GM12878 (cell line): ENCODE measurements at regions not wholly inside any gene's neighbourhood (a gene's known extent, or its start where the extent isn't known, plus 50 kb on each side); places are given as distances from the start of the nearest gene placed in this dataset.

Experiments
- ATAC-seq: fragments of 200-7000 bp; cut with Tn5 transposase; 3 replicates; pipeline ENCODE4 v1.9.1; 2020; ENCODE audit warnings: mild to moderate bottlenecking, moderate library complexity
- BruUV-seq: library from RNA; stranded (reverse); fragments of 400-500 nt; replicated peaks from 2 replicates; lab custom pipeline; 2021; lab: Mats Ljungman, UMichigan
- CTCF ChIA-PET: fragments of 300-600 bp; sonication (Branson Sonifier 250); formaldehyde crosslinking; extraction: SDS; loops from one replicate; lab custom pipeline; 2021; ENCODE audit warnings: inconsistent platforms; lab: Yijun Ruan, JAX
- POLR2A ChIA-PET: fragments of 350-600 bp; formaldehyde crosslinking; extraction: SDS; loops from one replicate; lab custom pipeline; 2021; ENCODE audit warnings: inconsistent platforms; lab: Charles Lee
- RAD21 ChIA-PET: fragments of 300-600 bp; sonication (Branson Sonifier 250); formaldehyde crosslinking; loops from one replicate; lab custom pipeline; 2023; ENCODE audit warnings: antibody characterized with exemption; ENCODE audit not compliant: unreplicated experiment; lab: Charles Lee
- SMC1A ChIA-PET: fragments of 300-600 bp; sonication (Branson Sonifier 250); formaldehyde crosslinking; loops from one replicate; lab custom pipeline; 2023; ENCODE audit not compliant: unreplicated experiment, uncharacterized antibody; lab: Charles Lee
- DNase-seq: peaks from one replicate; pipeline ENCODE4 v3.0.0-alpha.2; 2011; ENCODE audit warnings: low read depth, low spot score
- FAIRE-seq: peaks from 3 replicates; lab custom pipeline; 2011; peaks lifted over from hg19 to GRCh38; lab: Jason Lieb, UNC
- H2AFZ ChIP-seq: 2 replicates; pipeline ENCODE4 v1.6.0; 2011; ENCODE audit warnings: low read depth, low read length, control low read depth; ENCODE audit not compliant: control insufficient read depth
- H3K27ac ChIP-seq: 2 replicates; pipeline ENCODE4 v1.5.1; 2011; ENCODE audit warnings: control low read depth; ENCODE audit not compliant: control insufficient read depth, insufficient read depth
- H3K27me3 ChIP-seq, 2 experiments: replicated peaks in 1 of 2; 2 replicates each; pipeline versions ENCODE4 v1.6.0 to v1.6.1; 2011; ENCODE audit warnings: low read length in 1 of 2; ENCODE audit not compliant: control insufficient read depth in 2 of 2, insufficient read depth in 2 of 2
- H3K36me3 ChIP-seq, 2 experiments: 2 replicates each; pipeline ENCODE4 v1.5.1; 2011; ENCODE audit warnings: low read length in 1 of 2; ENCODE audit not compliant: control insufficient read depth in 2 of 2, insufficient read depth in 2 of 2
- H3K4me1 ChIP-seq: 2 replicates; pipeline ENCODE4 v1.6.1; 2011; ENCODE audit warnings: mild to moderate bottlenecking, low read length, moderate library complexity, mixed read lengths; ENCODE audit not compliant: control insufficient read depth, insufficient read depth
- H3K4me2 ChIP-seq: 2 replicates; pipeline ENCODE4 v1.6.0; 2011; ENCODE audit warnings: control low read depth; ENCODE audit not compliant: control insufficient read depth, insufficient read depth
- H3K4me3 ChIP-seq: fragments of 200-600 bp; sonication (generic); 2 replicates; pipeline ENCODE4 v1.5.1; 2016
- H3K79me2 ChIP-seq: 2 replicates; pipeline ENCODE4 v1.6.0; 2011; ENCODE audit warnings: low read length; ENCODE audit not compliant: control insufficient read depth, insufficient read depth
- H3K9ac ChIP-seq: 2 replicates; pipeline ENCODE4 v1.8.0; 2011; ENCODE audit warnings: low read length, control low read depth, mixed read lengths; ENCODE audit not compliant: control insufficient read depth, insufficient read depth
- H3K9me3 ChIP-seq: replicated peaks from 3 replicates; pipeline ENCODE4 v1.5.1; 2011; ENCODE audit warnings: mild to moderate bottlenecking, low read length; ENCODE audit not compliant: control insufficient read depth, insufficient read depth
- H4K20me1 ChIP-seq: 2 replicates; pipeline ENCODE4 v1.6.0; 2011; ENCODE audit not compliant: control insufficient read depth, insufficient read depth
- DPF2 ChIP-seq: fragments of 450-650 bp; IDR thresholded peaks from 2 replicates; pipeline ENCODE4 v1.6.1; 2017; ENCODE audit warnings: mild to moderate bottlenecking
- GABPA ChIP-seq: IDR thresholded peaks from 2 replicates; pipeline ENCODE4 v1.6.1; 2014; ENCODE audit warnings: antibody characterized with exemption, low read depth, mild to moderate bottlenecking, inconsistent platforms
- IKZF2 ChIP-seq, 2 experiments: fragments of 450-650 bp; IDR thresholded peaks; 2 replicates each; pipeline ENCODE4 v1.6.1; 2017; ENCODE audit warnings: mild to moderate bottlenecking in 2 of 2, moderate library complexity in 2 of 2
- NFYA ChIP-seq: IDR thresholded peaks from 2 replicates; pipeline ENCODE4 v1.6.1; 2011; ENCODE audit warnings: low read depth, mild to moderate bottlenecking, low read length, improper control_type of control experiment, borderline replicate concordance
- PML ChIP-seq: IDR thresholded peaks from 2 replicates; pipeline ENCODE4 v1.6.1; 2012; ENCODE audit warnings: low read length, inconsistent platforms
- RAD21 ChIP-seq: IDR thresholded peaks from 2 replicates; pipeline ENCODE4 v1.6.1; 2011; ENCODE audit warnings: mild to moderate bottlenecking, low read depth, low read length, moderate library complexity; ENCODE audit not compliant: insufficient read depth
- TAF1 ChIP-seq: IDR thresholded peaks from 2 replicates; pipeline ENCODE4 v1.6.1; 2011; ENCODE audit warnings: mild to moderate bottlenecking, low read depth, low read length, borderline replicate concordance
- ZNF622 ChIP-seq: fragments of 450-650 bp; IDR thresholded peaks from 2 replicates; pipeline ENCODE4 v1.6.1; 2017; ENCODE audit warnings: mild to moderate bottlenecking, inconsistent platforms
- WGBS: methylation state at CpG from one replicate; pipeline ENCODE4 v1.1.6; 2016; ENCODE audit warnings: low lambda C conversion rate; ENCODE audit not compliant: insufficient replicate concordance, insufficient coverage; ENCODE audit errors: missing lambda C conversion rate; 5-methylcytosine and 5-hydroxymethylcytosine counted together
- in situ Hi-C: fragments of 300-500 bp; cut with MboI; formaldehyde crosslinking; loops from 9 replicates; pipeline ENCODE4 v1.14.3; 2018; ENCODE audit warnings: mixed read lengths
- intact Hi-C: fragments of 100-400 bp; cut with micrococcal nuclease; formaldehyde crosslinking; loops from one replicate; pipeline ENCODE4 v1.14.2; 2022; ENCODE audit not compliant: unreplicated experiment
- TF ChIP-seq, protein P1 (sequence below): fragments of 450-650 bp; IDR thresholded peaks from 2 replicates; pipeline ENCODE4 v1.6.1; 2018; ENCODE audit warnings: borderline replicate concordance, mild to moderate bottlenecking; ENCODE audit not compliant: partially characterized antibody
- TF ChIP-seq, protein P2 (sequence below): fragments of 450-650 bp; IDR thresholded peaks from 2 replicates; pipeline ENCODE4 v1.6.1; 2017; ENCODE audit warnings: mild to moderate bottlenecking
- TF ChIP-seq, protein P3 (sequence below): fragments of 150-350 bp; IDR thresholded peaks from 2 replicates; pipeline ENCODE4 v1.6.1; 2016; ENCODE audit warnings: low read depth, low read length
- TF ChIP-seq, protein P4 (sequence below): IDR thresholded peaks from 2 replicates; pipeline ENCODE4 v1.6.1; 2011; ENCODE audit warnings: borderline replicate concordance, low read depth, mild to moderate bottlenecking, moderate library complexity, mixed read lengths, low read length; ENCODE audit not compliant: insufficient read depth; ENCODE audit errors: extremely low read length
- TF ChIP-seq, protein P5 (sequence below): fragments of 150-350 bp; IDR thresholded peaks from 2 replicates; pipeline ENCODE4 v1.6.1; 2014; ENCODE audit warnings: mild to moderate bottlenecking, low read depth, low read length

DNA sequence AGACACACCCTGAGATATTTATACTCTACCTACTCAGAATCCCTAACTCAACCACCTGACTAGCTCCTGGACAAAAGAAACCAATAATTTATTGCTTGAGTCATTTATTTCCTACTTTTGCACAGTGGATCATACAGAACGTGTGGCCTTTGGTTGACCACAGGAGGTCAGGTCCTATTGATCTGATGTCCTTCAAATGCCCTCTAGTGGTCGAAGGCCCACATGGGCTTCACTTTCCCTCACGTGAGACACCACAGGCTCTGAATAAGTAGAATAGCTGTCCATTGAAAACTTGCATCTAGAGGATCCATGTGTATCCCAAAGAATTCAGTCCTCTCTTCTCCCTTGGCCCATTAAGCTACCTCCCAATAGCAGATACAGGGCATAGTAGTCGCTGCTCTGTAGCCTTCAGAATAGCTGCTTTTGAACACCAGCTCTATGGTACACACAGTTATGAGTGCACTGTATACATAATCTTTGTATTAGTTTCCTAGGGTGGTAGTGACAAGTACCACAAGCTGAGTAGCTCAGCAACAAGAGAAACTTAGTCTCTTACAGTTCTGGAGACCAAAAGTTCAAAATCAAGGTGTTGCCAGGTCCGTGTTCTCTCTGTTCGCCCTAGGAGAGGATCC lies 177.6 kb upstream of the SMARCA2 start:
- FAIRE-seq, result no peak
- peak; percentile 45 for DNase-seq
- TF ChIP-seq IKZF2 (IDR thresholded peaks at IDR 0.05), result no peak
- TF ChIP-seq, protein P1, sequence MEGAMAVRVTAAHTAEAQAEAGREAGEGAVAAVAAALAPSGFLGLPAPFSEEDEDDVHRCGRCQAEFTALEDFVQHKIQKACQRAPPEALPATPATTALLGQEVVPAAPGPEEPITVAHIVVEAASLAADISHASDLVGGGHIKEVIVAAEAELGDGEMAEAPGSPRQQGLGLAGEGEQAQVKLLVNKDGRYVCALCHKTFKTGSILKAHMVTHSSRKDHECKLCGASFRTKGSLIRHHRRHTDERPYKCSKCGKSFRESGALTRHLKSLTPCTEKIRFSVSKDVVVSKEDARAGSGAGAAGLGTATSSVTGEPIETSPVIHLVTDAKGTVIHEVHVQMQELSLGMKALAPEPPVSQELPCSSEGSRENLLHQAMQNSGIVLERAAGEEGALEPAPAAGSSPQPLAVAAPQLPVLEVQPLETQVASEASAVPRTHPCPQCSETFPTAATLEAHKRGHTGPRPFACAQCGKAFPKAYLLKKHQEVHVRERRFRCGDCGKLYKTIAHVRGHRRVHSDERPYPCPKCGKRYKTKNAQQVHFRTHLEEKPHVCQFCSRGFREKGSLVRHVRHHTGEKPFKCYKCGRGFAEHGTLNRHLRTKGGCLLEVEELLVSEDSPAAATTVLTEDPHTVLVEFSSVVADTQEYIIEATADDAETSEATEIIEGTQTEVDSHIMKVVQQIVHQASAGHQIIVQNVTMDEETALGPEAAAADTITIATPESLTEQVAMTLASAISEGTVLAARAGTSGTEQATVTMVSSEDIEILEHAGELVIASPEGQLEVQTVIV, result no peak
- TF ChIP-seq, protein P2, sequence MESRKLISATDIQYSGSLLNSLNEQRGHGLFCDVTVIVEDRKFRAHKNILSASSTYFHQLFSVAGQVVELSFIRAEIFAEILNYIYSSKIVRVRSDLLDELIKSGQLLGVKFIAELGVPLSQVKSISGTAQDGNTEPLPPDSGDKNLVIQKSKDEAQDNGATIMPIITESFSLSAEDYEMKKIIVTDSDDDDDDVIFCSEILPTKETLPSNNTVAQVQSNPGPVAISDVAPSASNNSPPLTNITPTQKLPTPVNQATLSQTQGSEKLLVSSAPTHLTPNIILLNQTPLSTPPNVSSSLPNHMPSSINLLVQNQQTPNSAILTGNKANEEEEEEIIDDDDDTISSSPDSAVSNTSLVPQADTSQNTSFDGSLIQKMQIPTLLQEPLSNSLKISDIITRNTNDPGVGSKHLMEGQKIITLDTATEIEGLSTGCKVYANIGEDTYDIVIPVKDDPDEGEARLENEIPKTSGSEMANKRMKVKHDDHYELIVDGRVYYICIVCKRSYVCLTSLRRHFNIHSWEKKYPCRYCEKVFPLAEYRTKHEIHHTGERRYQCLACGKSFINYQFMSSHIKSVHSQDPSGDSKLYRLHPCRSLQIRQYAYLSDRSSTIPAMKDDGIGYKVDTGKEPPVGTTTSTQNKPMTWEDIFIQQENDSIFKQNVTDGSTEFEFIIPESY, result no peak
- TF ChIP-seq TAF1, result no peak
- TF ChIP-seq GABPA, result no peak
- TF ChIP-seq, protein P3, sequence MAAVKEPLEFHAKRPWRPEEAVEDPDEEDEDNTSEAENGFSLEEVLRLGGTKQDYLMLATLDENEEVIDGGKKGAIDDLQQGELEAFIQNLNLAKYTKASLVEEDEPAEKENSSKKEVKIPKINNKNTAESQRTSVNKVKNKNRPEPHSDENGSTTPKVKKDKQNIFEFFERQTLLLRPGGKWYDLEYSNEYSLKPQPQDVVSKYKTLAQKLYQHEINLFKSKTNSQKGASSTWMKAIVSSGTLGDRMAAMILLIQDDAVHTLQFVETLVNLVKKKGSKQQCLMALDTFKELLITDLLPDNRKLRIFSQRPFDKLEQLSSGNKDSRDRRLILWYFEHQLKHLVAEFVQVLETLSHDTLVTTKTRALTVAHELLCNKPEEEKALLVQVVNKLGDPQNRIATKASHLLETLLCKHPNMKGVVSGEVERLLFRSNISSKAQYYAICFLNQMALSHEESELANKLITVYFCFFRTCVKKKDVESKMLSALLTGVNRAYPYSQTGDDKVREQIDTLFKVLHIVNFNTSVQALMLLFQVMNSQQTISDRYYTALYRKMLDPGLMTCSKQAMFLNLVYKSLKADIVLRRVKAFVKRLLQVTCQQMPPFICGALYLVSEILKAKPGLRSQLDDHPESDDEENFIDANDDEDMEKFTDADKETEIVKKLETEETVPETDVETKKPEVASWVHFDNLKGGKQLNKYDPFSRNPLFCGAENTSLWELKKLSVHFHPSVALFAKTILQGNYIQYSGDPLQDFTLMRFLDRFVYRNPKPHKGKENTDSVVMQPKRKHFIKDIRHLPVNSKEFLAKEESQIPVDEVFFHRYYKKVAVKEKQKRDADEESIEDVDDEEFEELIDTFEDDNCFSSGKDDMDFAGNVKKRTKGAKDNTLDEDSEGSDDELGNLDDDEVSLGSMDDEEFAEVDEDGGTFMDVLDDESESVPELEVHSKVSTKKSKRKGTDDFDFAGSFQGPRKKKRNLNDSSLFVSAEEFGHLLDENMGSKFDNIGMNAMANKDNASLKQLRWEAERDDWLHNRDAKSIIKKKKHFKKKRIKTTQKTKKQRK, result no peak
- peak; percentile 71 for TF ChIP-seq RAD21
- TF ChIP-seq DPF2, result no peak
- TF ChIP-seq, protein P4, sequence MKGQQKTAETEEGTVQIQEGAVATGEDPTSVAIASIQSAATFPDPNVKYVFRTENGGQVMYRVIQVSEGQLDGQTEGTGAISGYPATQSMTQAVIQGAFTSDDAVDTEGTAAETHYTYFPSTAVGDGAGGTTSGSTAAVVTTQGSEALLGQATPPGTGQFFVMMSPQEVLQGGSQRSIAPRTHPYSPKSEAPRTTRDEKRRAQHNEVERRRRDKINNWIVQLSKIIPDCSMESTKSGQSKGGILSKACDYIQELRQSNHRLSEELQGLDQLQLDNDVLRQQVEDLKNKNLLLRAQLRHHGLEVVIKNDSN, result no peak
- TF ChIP-seq, protein P5, sequence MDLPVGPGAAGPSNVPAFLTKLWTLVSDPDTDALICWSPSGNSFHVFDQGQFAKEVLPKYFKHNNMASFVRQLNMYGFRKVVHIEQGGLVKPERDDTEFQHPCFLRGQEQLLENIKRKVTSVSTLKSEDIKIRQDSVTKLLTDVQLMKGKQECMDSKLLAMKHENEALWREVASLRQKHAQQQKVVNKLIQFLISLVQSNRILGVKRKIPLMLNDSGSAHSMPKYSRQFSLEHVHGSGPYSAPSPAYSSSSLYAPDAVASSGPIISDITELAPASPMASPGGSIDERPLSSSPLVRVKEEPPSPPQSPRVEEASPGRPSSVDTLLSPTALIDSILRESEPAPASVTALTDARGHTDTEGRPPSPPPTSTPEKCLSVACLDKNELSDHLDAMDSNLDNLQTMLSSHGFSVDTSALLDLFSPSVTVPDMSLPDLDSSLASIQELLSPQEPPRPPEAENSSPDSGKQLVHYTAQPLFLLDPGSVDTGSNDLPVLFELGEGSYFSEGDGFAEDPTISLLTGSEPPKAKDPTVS, result no peak
- no peak for TF ChIP-seq PML
- TF ChIP-seq NFYA, result no peak
- no peak for TF ChIP-seq ZNF622

More for the DNA sequence above, 177.6 kb upstream of the SMARCA2 start:
- RAD21 ChIA-PET, result interaction anchor here (0.5 to 3.8 kb wide), 30 partner anchors 13 to 381 kb away, joined by 3 to 40 read pairs (median 4); partner anchors contain the start of gene SMARCA2
- H3K79me2 ChIP-seq, result no peaks in the 10 kb centered on the region
- no peak overlapping the region for H3K4me2 ChIP-seq
- intact Hi-C loops (loop anchor here (1.0 to 10.0 kb wide), 5 partner anchors 103 to 373 kb away; no protein-coding TSS in a partner anchor), in situ Hi-C loops (no loop called here)
- SMC1A ChIA-PET, result interaction anchor here (0.6 to 4.8 kb wide), 50 partner anchors 9 to 819 kb away, joined by 3 to 40 read pairs (median 4); no protein-coding TSS in a partner anchor
- H3K27ac ChIP-seq, result no peak overlapping the region
- H3K4me1 ChIP-seq, result no peaks in the 10 kb centered on the region
- POLR2A ChIA-PET, result interaction anchor here (1.1 kb wide), 2 partner anchors 37 to 102 kb away, joined by 3 to 4 read pairs; no protein-coding TSS in a partner anchor
- no peak overlapping the region for H3K9ac ChIP-seq
- H4K20me1 ChIP-seq, result no peaks in the 10 kb centered on the region
- CTCF ChIA-PET, result interaction anchor here (0.6 to 5.1 kb wide), 57 partner anchors 9 to 833 kb away, joined by 3 to 87 read pairs (median 5); no protein-coding TSS in a partner anchor
- 34% methylated on average over 6 of the region's 6 CpGs for WGBS
- peak; percentile 98 for ATAC-seq
- H3K4me3 ChIP-seq, result no peak overlapping the region
- H2AFZ ChIP-seq, result no peak overlapping the region
- BruUV-seq, result no TSS peak
- H3K36me3 ChIP-seq, result no peaks in the 10 kb centered on the region
- no peaks in the 10 kb centered on the region for H3K27me3 ChIP-seq
- no peaks in the 10 kb centered on the region for H3K9me3 ChIP-seq
